ENCODE measurements at regions not wholly inside any gene's neighbourhood (a gene's known extent, or its start where the extent isn't known, plus 50 kb on each side); places are given as distances from the start of the nearest gene placed in this dataset.

- Histone ChIP-seq H3K9me3 (ENCODE audit: control insufficient read depth in 2 of 2, insufficient read depth in 1 of 2, low read depth in 1 of 2, low read length in 1 of 2) (no peaks in the 10 kb centered on the region), H3K4me3 (ENCODE audit: low read depth in 1 of 2, low read length in 2 of 2) (no peak overlapping the region), H3K27me3 (ENCODE audit: control insufficient read depth in 1 of 2, insufficient read depth in 2 of 2, low read length in 2 of 2) (peaks cover 0 to 3% of the 10 kb centered on the region in 2 donors), H3K36me3 (ENCODE audit: control insufficient read depth in 2 of 2, insufficient read depth in 2 of 2, low read length in 1 of 2) (no peaks in the 10 kb centered on the region), H3K4me1 (ENCODE audit: control insufficient read depth in 2 of 2, insufficient read depth in 2 of 2, low read length in 1 of 2) (no peaks in the 10 kb centered on the region), H3K27ac (ENCODE audit: low read depth in 2 of 2, low read length in 1 of 2) (no peak overlapping the region)
- WGBS, 2 donors: 79 to 82% methylated on average over 5 of the region's 5 CpGs
These were observed 91.2 kb upstream of the PLPP4 start for GRCh38 chr10:120365872-120366271.

- no peaks in the 10 kb centered on the region for H3K9me3 ChIP-seq (ENCODE audit: control insufficient read depth in 2 of 2, insufficient read depth in 1 of 2, low read depth in 1 of 2, low read length in 1 of 2)
These were observed 89.7 kb upstream of the PLPP4 start for GRCh38 chr10:120367341-120367740.

DNA sequence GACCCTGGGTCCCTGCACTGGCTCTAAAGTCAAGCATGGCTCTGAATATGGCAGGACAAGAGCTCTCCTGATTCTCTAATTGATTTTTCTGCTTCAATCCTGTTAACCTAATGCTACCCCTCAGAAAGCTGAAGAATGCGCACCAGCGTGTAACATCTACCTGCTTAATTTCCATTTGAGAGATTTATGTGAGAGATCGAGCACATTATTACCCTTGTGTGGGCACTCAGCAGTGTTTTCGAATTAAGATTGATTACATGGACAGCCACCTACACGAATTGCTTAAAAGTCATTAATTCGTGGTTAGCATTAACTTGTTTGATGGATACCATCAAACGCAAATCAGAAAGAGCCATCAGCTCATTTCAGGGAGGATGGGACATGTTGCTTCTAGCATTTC, 88.7 kb upstream of the PLPP4 start:
- peaks cover 0 to 3% of the 10 kb centered on the region in 2 donors for H3K27me3 ChIP-seq (ENCODE audit: control insufficient read depth in 1 of 2, insufficient read depth in 2 of 2, low read length in 2 of 2)
- H3K36me3 ChIP-seq (ENCODE audit: control insufficient read depth in 2 of 2, insufficient read depth in 2 of 2, low read length in 1 of 2): no peaks in the 10 kb centered on the region
- no peaks in the 10 kb centered on the region for H3K9me3 ChIP-seq (ENCODE audit: control insufficient read depth in 2 of 2, insufficient read depth in 1 of 2, low read depth in 1 of 2, low read length in 1 of 2)
- no peak overlapping the region for H3K4me3 ChIP-seq (ENCODE audit: low read depth in 1 of 2, low read length in 2 of 2)
- no peaks in the 10 kb centered on the region for H3K4me1 ChIP-seq (ENCODE audit: control insufficient read depth in 2 of 2, insufficient read depth in 2 of 2, low read length in 1 of 2)
- WGBS, 2 donors: 80 to 88% methylated on average over 7 of the region's 7 CpGs
- H3K27ac ChIP-seq (ENCODE audit: low read depth in 2 of 2, low read length in 1 of 2): no peak overlapping the region

More at GRCh38 chr10:120367341-120367740, 89.7 kb upstream of the PLPP4 start:
- H3K4me1 ChIP-seq (ENCODE audit: control insufficient read depth in 2 of 2, insufficient read depth in 2 of 2, low read length in 1 of 2): no peaks in the 10 kb centered on the region
- H3K4me3 ChIP-seq (ENCODE audit: low read depth in 1 of 2, low read length in 2 of 2): no peak overlapping the region
- 54 to 56% methylated on average over 3 of the region's 3 CpGs for WGBS, 2 donors
- H3K36me3 ChIP-seq (ENCODE audit: control insufficient read depth in 2 of 2, insufficient read depth in 2 of 2, low read length in 1 of 2): no peaks in the 10 kb centered on the region
- H3K27ac ChIP-seq (ENCODE audit: low read depth in 2 of 2, low read length in 1 of 2): no peak overlapping the region
- H3K27me3 ChIP-seq (ENCODE audit: control insufficient read depth in 1 of 2, insufficient read depth in 2 of 2, low read length in 2 of 2): peaks cover 0 to 3% of the 10 kb centered on the region in 2 donors

GRCh38 chr10:120368927-120369326, 88.1 kb upstream of the PLPP4 start:
- 60 to 62% methylated on average over 5 of the region's 5 CpGs for WGBS, 2 donors
- peaks cover 0 to 3% of the 10 kb centered on the region in 2 donors for H3K27me3 ChIP-seq (ENCODE audit: control insufficient read depth in 1 of 2, insufficient read depth in 2 of 2, low read length in 2 of 2)
- H3K9me3 ChIP-seq (ENCODE audit: control insufficient read depth in 2 of 2, insufficient read depth in 1 of 2, low read depth in 1 of 2, low read length in 1 of 2): no peaks in the 10 kb centered on the region
- no peaks in the 10 kb centered on the region for H3K4me1 ChIP-seq (ENCODE audit: control insufficient read depth in 2 of 2, insufficient read depth in 2 of 2, low read length in 1 of 2)
- no peaks in the 10 kb centered on the region for H3K36me3 ChIP-seq (ENCODE audit: control insufficient read depth in 2 of 2, insufficient read depth in 2 of 2, low read length in 1 of 2)
- no peak overlapping the region for H3K4me3 ChIP-seq (ENCODE audit: low read depth in 1 of 2, low read length in 2 of 2)
- H3K27ac ChIP-seq (ENCODE audit: low read depth in 2 of 2, low read length in 1 of 2): no peak overlapping the region

DNA sequence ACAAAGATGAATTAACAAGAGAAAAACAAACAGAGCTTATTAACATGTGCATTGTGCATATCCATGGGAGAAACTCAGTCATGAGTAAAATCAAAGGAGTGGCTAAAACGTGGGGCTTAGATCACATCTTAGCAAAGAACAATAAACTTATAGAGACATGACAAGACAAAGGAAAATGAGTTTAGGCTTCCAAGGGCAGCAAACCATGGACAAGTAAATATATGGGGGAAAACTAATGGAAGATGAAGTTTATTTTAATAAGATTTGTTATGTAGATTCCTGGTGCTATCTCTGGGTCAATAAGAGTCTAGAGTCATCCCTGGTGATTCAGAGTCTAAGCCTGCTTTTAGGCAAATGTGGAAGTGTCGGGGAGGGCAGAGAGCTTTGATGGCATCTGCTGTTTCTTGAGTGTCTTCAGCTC, 87.2 kb upstream of the PLPP4 start:
- no peak overlapping the region for H3K4me3 ChIP-seq (ENCODE audit: low read depth in 1 of 2, low read length in 2 of 2)
- H3K9me3 ChIP-seq (ENCODE audit: control insufficient read depth in 2 of 2, insufficient read depth in 1 of 2, low read depth in 1 of 2, low read length in 1 of 2): no peaks in the 10 kb centered on the region
- no peaks in the 10 kb centered on the region for H3K36me3 ChIP-seq (ENCODE audit: control insufficient read depth in 2 of 2, insufficient read depth in 2 of 2, low read length in 1 of 2)
- H3K27me3 ChIP-seq (ENCODE audit: control insufficient read depth in 1 of 2, insufficient read depth in 2 of 2, low read length in 2 of 2): peaks cover 0 to 3% of the 10 kb centered on the region in 2 donors
- 23 to 26% methylated on average over 2 of the region's 2 CpGs for WGBS, 2 donors
- H3K4me1 ChIP-seq (ENCODE audit: control insufficient read depth in 2 of 2, insufficient read depth in 2 of 2, low read length in 1 of 2): no peaks in the 10 kb centered on the region
- no peak overlapping the region for H3K27ac ChIP-seq (ENCODE audit: low read depth in 2 of 2, low read length in 1 of 2)

DNA sequence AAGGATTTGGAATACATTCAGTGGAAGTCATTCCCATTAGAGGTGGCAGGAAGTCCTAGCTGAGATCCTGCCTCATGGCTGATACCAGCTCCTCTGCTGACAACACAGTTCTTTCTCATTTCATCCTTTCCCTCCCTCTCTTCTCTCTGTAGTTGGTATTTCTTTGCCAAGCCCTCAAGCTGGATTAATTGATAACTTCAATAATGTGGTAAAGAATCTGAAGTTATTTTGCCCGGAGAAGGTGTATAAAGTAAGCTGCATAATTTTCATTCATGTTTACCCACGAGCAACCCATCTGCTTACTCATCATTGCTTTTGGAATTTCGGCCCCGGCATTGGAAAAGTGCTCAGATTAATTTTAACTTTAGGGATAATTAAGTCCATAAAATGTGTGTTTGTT, 85.2 kb upstream of the PLPP4 start:
- Histone ChIP-seq H3K4me1 (ENCODE audit: control insufficient read depth in 2 of 2, insufficient read depth in 2 of 2, low read length in 1 of 2) (no peaks in the 10 kb centered on the region), H3K27me3 (ENCODE audit: control insufficient read depth in 1 of 2, insufficient read depth in 2 of 2, low read length in 2 of 2) (peaks cover 0 to 3% of the 10 kb centered on the region in 2 donors), H3K4me3 (ENCODE audit: low read depth in 1 of 2, low read length in 2 of 2) (no peak overlapping the region), H3K36me3 (ENCODE audit: control insufficient read depth in 2 of 2, insufficient read depth in 2 of 2, low read length in 1 of 2) (no peaks in the 10 kb centered on the region), H3K9me3 (ENCODE audit: control insufficient read depth in 2 of 2, insufficient read depth in 1 of 2, low read depth in 1 of 2, low read length in 1 of 2) (no peaks in the 10 kb centered on the region), H3K27ac (ENCODE audit: low read depth in 2 of 2, low read length in 1 of 2) (no peak overlapping the region)
- WGBS, 2 donors: 83 to 85% methylated on average over 4 of the region's 4 CpGs

DNA sequence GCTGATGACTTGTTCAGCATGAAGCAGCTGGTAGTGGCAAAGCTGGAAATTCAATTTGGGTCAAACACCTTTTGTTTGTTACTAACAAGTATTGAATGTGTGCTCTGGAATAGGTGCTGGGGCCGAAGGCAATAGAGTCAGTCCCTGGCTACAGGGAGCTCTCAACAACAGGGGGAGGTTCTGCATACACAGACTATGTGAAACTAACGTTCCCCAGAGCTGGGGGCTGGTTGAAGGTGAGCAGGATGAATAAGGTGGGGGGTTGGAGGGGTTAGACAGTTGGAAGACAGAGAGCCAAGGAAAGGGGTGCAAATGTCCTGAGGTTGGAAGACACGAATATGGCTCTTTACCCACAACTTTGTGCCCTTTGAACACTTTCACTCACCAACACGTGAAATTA, 84.1 kb upstream of the PLPP4 start:
- H3K27me3 ChIP-seq (ENCODE audit: control insufficient read depth in 1 of 2, insufficient read depth in 2 of 2, low read length in 2 of 2): no peaks in the 10 kb centered on the region
- no peaks in the 10 kb centered on the region for H3K4me1 ChIP-seq (ENCODE audit: control insufficient read depth in 2 of 2, insufficient read depth in 2 of 2, low read length in 1 of 2)
- WGBS, 2 donors: 67 to 72% methylated on average over 4 of the region's 4 CpGs
- H3K27ac ChIP-seq (ENCODE audit: low read depth in 2 of 2, low read length in 1 of 2): no peak overlapping the region
- no peaks in the 10 kb centered on the region for H3K36me3 ChIP-seq (ENCODE audit: control insufficient read depth in 2 of 2, insufficient read depth in 2 of 2, low read length in 1 of 2)
- H3K4me3 ChIP-seq (ENCODE audit: low read depth in 1 of 2, low read length in 2 of 2): no peak overlapping the region
- no peaks in the 10 kb centered on the region for H3K9me3 ChIP-seq (ENCODE audit: control insufficient read depth in 2 of 2, insufficient read depth in 1 of 2, low read depth in 1 of 2, low read length in 1 of 2)

DNA sequence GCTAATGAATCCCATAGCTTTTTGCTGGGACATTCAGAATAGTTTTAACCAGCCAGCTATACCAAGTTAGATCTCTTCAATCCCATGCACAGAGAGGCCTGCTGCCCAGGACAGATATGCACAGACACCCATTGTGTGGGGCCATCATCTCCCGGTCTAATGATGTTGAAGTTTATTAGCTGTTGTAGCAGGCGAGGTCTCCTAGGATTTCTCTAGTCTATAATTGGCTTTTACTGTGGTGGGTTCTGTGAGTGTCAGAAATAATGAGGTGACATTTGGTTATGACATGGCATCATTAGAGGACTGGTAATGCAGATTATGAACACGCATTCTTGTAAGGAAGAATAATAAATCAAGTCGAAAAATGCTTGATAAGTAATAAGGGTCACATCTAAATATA, 81.4 kb upstream of the PLPP4 start:
- H3K27ac ChIP-seq (ENCODE audit: low read depth in 2 of 2, low read length in 1 of 2): no peak overlapping the region
- no peaks in the 10 kb centered on the region for H3K9me3 ChIP-seq (ENCODE audit: control insufficient read depth in 2 of 2, insufficient read depth in 1 of 2, low read depth in 1 of 2, low read length in 1 of 2)
- no peak overlapping the region for H3K4me3 ChIP-seq (ENCODE audit: low read depth in 1 of 2, low read length in 2 of 2)
- H3K27me3 ChIP-seq (ENCODE audit: control insufficient read depth in 1 of 2, insufficient read depth in 2 of 2, low read length in 2 of 2): no peaks in the 10 kb centered on the region
- 73 to 74% methylated on average over 4 of the region's 4 CpGs for WGBS, 2 donors
- no peaks in the 10 kb centered on the region for H3K36me3 ChIP-seq (ENCODE audit: control insufficient read depth in 2 of 2, insufficient read depth in 2 of 2, low read length in 1 of 2)
- H3K4me1 ChIP-seq (ENCODE audit: control insufficient read depth in 2 of 2, insufficient read depth in 2 of 2, low read length in 1 of 2): no peaks in the 10 kb centered on the region

DNA sequence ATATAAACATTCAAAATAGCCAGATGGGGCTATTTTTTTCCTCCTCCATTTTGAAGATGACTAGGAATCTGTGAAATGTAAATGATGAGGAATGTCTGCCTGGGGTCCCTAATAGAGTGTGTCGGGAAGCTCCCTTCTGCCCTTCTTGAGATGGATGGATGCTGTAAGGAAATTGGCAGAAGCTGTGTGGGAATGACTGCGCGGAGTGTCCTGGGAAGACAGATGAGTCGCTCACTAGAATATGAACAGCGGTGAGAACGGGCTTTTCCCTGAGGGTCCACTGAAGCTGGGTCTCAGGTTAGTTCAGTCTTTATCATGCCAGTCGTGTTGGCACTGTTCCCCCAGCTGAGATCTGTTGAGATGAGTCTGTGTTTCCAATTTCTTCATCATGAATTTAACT, 75.1 kb upstream of the PLPP4 start:
- Histone ChIP-seq H3K4me3 (ENCODE audit: low read depth in 1 of 2, low read length in 2 of 2) (no peak overlapping the region), H3K9me3 (ENCODE audit: control insufficient read depth in 2 of 2, insufficient read depth in 1 of 2, low read depth in 1 of 2, low read length in 1 of 2) (no peaks in the 10 kb centered on the region)
- WGBS, 2 donors: 77 to 80% methylated on average over 7 of the region's 7 CpGs

GRCh38 chr10:120382360-120382759, 74.7 kb upstream of the PLPP4 start:
- WGBS, 2 donors: 89 to 94% methylated on average over 1 of the region's 1 CpG
- Histone ChIP-seq H3K9me3 (ENCODE audit: control insufficient read depth in 2 of 2, insufficient read depth in 1 of 2, low read depth in 1 of 2, low read length in 1 of 2) (no peaks in the 10 kb centered on the region), H3K36me3 (ENCODE audit: control insufficient read depth in 2 of 2, insufficient read depth in 2 of 2, low read length in 1 of 2) (no peaks in the 10 kb centered on the region), H3K4me1 (ENCODE audit: control insufficient read depth in 2 of 2, insufficient read depth in 2 of 2, low read length in 1 of 2) (no peaks in the 10 kb centered on the region), H3K27ac (ENCODE audit: low read depth in 2 of 2, low read length in 1 of 2) (no peak overlapping the region), H3K4me3 (ENCODE audit: low read depth in 1 of 2, low read length in 2 of 2) (no peak overlapping the region), H3K27me3 (ENCODE audit: control insufficient read depth in 1 of 2, insufficient read depth in 2 of 2, low read length in 2 of 2) (no peaks in the 10 kb centered on the region)

More for the DNA sequence above, 75.1 kb upstream of the PLPP4 start:
- Histone ChIP-seq H3K27ac (ENCODE audit: low read depth in 2 of 2, low read length in 1 of 2) (no peak overlapping the region), H3K27me3 (ENCODE audit: control insufficient read depth in 1 of 2, insufficient read depth in 2 of 2, low read length in 2 of 2) (no peaks in the 10 kb centered on the region), H3K4me1 (ENCODE audit: control insufficient read depth in 2 of 2, insufficient read depth in 2 of 2, low read length in 1 of 2) (no peaks in the 10 kb centered on the region), H3K36me3 (ENCODE audit: control insufficient read depth in 2 of 2, insufficient read depth in 2 of 2, low read length in 1 of 2) (no peaks in the 10 kb centered on the region)

Data from esophagus (tissue), 2 donors.